Upper lobe of left lung (tissue), 4 donors: ENCODE measurements at regions not wholly inside any gene's neighbourhood (a gene's known extent, or its start where the extent isn't known, plus 50 kb on each side); places are given as distances from the start of the nearest gene placed in this dataset.

Source experiments
- EP300 ChIP-seq, 4 donors: sonication (generic); formaldehyde crosslinking; IDR thresholded peaks; one replicate each; pipeline ENCODE4 v1.5.1; 2017; ENCODE audit warnings: antibody characterized with exemption in 4 of 4, control low read depth in 2 of 4
- POLR2A ChIP-seq, 4 donors: fragments of 450-650 bp; IDR thresholded peaks; one replicate each; pipeline ENCODE4 v1.5.1; 2016 to 2017; ENCODE audit warnings: antibody characterized with exemption in 4 of 4, mild to moderate bottlenecking in 2 of 4

DNA sequence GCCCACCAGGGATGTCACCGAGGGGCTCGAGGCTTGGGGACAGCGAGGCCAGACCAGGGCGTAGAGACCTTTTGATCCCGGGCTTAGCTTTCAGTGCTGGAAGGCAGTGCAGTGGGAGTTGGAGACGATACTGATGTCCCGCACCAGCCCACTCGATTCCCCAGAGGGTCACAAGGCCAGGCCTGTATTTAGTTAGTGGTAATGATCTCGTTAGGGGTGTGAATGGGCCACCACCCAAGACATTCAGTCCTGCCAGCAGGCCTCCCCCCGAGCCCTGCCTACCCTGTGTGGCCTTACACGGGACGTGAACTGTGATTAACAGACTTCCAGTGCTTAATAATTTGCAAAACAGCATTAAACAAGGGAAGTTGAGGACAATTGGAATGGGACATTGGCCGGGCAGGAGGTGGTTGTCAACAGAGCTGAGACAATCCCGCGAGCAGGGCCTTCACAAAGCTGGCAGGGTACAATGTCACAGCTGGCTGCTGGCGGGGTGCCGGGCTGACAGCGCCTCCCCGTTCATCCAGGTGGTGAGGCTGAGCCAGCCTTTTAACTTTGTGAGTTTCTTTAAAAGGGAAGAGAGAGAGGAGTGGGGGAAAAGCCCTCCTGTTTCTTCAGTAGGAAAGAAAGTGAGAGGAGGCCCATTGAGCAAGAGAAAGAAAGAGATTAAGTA, 175.3 kb upstream of the RALGAPA2 start:
- TF ChIP-seq EP300 (IDR thresholded peaks at IDR 0.05) (no peak), POLR2A (IDR thresholded peaks at IDR 0.05) (no peak)
